Thoracic aorta (tissue), 2 donors: ENCODE measurements at regions not wholly inside any gene's neighbourhood (a gene's known extent, or its start where the extent isn't known, plus 50 kb on each side); places are given as distances from the start of the nearest gene placed in this dataset.

Experiments
- ATAC-seq: fragments of 150-250 bp; one replicate; pipeline ENCODE4 v1.8.0; 2017; ENCODE audit warnings: low read depth; ENCODE audit not compliant: insufficient number of reproducible peaks, low FRiP score
- DNase-seq: peaks from one replicate; pipeline ENCODE4 v3.0.0-alpha.2; 2020; ENCODE audit warnings: low spot score
- H3K27ac ChIP-seq, 2 donors: fragments of 200-600 bp; sonication (generic); 1 replicate in 1 of 2; 2 replicates in 1 of 2; pipeline ENCODE4 v1.5.1; 2016; ENCODE audit warnings: mild to moderate bottlenecking in 2 of 2, moderate library complexity in 2 of 2
- H3K27me3 ChIP-seq: fragments of 200-600 bp; sonication (generic); replicated peaks from 2 replicates; pipeline ENCODE4 v1.6.0; 2016; ENCODE audit warnings: mild to moderate bottlenecking; ENCODE audit not compliant: insufficient read depth
- H3K36me3 ChIP-seq: fragments of 200-600 bp; sonication (generic); one replicate; pipeline ENCODE4 v1.5.1; 2016
- H3K4me1 ChIP-seq, 2 donors: fragments of 200-600 bp; sonication (generic); 1 replicate in 1 of 2; 2 replicates in 1 of 2; pipeline versions ENCODE4 v1.5.1 to v1.6.0; 2016; ENCODE audit warnings: low read depth in 2 of 2, mild to moderate bottlenecking in 1 of 2; ENCODE audit not compliant: control insufficient read depth in 1 of 2
- H3K4me3 ChIP-seq: fragments of 200-600 bp; sonication (generic); 2 replicates; pipeline ENCODE4 v1.5.1; 2016; ENCODE audit warnings: mild to moderate bottlenecking
- H3K9me3 ChIP-seq: fragments of 200-600 bp; sonication (generic); 2 replicates; pipeline ENCODE4 v1.5.1; 2016
- CTCF ChIP-seq: fragments of 200-600 bp; sonication (generic); IDR thresholded peaks from one replicate; pipeline ENCODE4 v1.5.1; 2019; ENCODE audit warnings: antibody characterized with exemption

GRCh38 chr7:135842446-135843179 is 94.0 kb upstream of the FAM180A start:
- no peak overlapping the region for H3K27ac ChIP-seq
- no peaks in the 10 kb centered on the region for H3K9me3 ChIP-seq
- ATAC-seq (no peak), DNase-seq (no peak)
- TF ChIP-seq CTCF: no peak
- no peak overlapping the region for H3K4me3 ChIP-seq
- H3K36me3 ChIP-seq: no peaks in the 10 kb centered on the region
- no peaks in the 10 kb centered on the region for H3K4me1 ChIP-seq
- H3K27me3 ChIP-seq: no peaks in the 10 kb centered on the region

GRCh38 chr7:135840591-135840990 is 92.0 kb upstream of the FAM180A start:
- TF ChIP-seq CTCF: no peak
- Histone ChIP-seq H3K27ac (no peak overlapping the region), H3K36me3 (no peaks in the 10 kb centered on the region), H3K9me3 (no peaks in the 10 kb centered on the region), H3K4me3 (no peak overlapping the region), H3K27me3 (no peaks in the 10 kb centered on the region), H3K4me1 (no peaks in the 10 kb centered on the region)
- ATAC-seq: no peak
- DNase-seq: no peak

- Histone ChIP-seq H3K4me1 (no peaks in the 10 kb centered on the region), H3K27ac (no peak overlapping the region), H3K36me3 (no peaks in the 10 kb centered on the region), H3K4me3 (no peak overlapping the region), H3K9me3 (no peaks in the 10 kb centered on the region), H3K27me3 (no peaks in the 10 kb centered on the region)
- ATAC-seq: no peak
- no peak for TF ChIP-seq CTCF
- DNase-seq: no peak
Measured at GRCh38 chr7:135837675-135838074, 89.1 kb upstream of the FAM180A start.

DNA sequence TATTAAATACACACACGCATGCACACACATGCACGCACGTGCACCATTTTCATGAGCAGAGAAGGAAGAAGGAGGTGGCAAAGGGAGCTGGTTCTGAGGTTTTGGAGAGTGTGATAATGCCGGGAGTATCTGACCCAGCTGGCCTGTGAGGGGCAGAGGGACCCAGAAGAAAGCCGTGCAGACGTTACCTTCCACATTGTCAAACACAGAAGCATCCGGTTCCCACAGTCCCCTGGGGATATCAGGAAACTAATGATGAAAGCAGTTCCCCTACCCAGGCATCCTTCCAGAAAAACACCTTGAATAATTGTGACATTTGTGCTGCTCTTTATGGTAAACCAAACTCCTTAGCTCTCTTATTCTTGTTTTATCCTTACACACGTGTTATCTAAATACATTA is 85.7 kb upstream of the FAM180A start:
- H3K27ac ChIP-seq: no peak overlapping the region
- H3K9me3 ChIP-seq: no peaks in the 10 kb centered on the region
- H3K4me3 ChIP-seq: no peak overlapping the region
- ATAC-seq: no peak
- H3K36me3 ChIP-seq: no peaks in the 10 kb centered on the region
- H3K27me3 ChIP-seq: no peaks in the 10 kb centered on the region
- DNase-seq: no peak
- no peaks in the 10 kb centered on the region for H3K4me1 ChIP-seq
- no peak for TF ChIP-seq CTCF

- no peaks in the 10 kb centered on the region for H3K9me3 ChIP-seq
- DNase-seq (no peak), ATAC-seq (no peak)
- H3K27ac ChIP-seq: no peak overlapping the region
- no peak overlapping the region for H3K4me3 ChIP-seq
- H3K36me3 ChIP-seq: no peaks in the 10 kb centered on the region
- H3K4me1 ChIP-seq: no peaks in the 10 kb centered on the region
- no peaks in the 10 kb centered on the region for H3K27me3 ChIP-seq
- TF ChIP-seq CTCF: no peak
Measured at GRCh38 chr7:135833642-135834041, 85.0 kb upstream of the FAM180A start.
